HCT116 (cell line): ENCODE measurements at regions not wholly inside any gene's neighbourhood (a gene's known extent, or its start where the extent isn't known, plus 50 kb on each side); places are given as distances from the start of the nearest gene placed in this dataset.

Experiments used
- ATAC-seq: fragments of 200-7000 bp; cut with Tn5 transposase; 2 replicates; pipeline ENCODE4 v1.9.1; 2020; ENCODE audit warnings: mild to moderate bottlenecking, moderate library complexity
- BruUV-seq: library from RNA; stranded (reverse); fragments of 400-500 nt; replicated peaks from 2 replicates; lab custom pipeline; 2021; lab: Mats Ljungman, UMichigan
- CTCF ChIA-PET: fragments of 300-600 bp; sonication (Branson Sonifier 250); formaldehyde crosslinking; loops from one replicate; lab custom pipeline; 2021; ENCODE audit warnings: antibody characterized with exemption; lab: Charles Lee
- POLR2A ChIA-PET: fragments of 300-600, 350-600 bp; sonication (Branson Sonifier 250); formaldehyde crosslinking; loops from one replicate; lab custom pipeline; 2021; ENCODE audit warnings: antibody characterized with exemption; lab: Charles Lee
- RAD21 ChIA-PET, 2 experiments: fragments of 300-600 bp; sonication (Branson Sonifier 250); formaldehyde crosslinking; loops; one replicate each; lab custom pipeline; 2023; ENCODE audit warnings: low total read pairs in 2 of 2; ENCODE audit not compliant: uncharacterized antibody in 2 of 2, unreplicated experiment in 2 of 2, low non-redundant PET in 1 of 2; lab: Charles Lee
- DNase-seq: peaks from one replicate; pipeline ENCODE4 v3.0.0-alpha.2; 2010; ENCODE audit warnings: low read depth, low spot score
- H2AFZ ChIP-seq: fragments of 200-600 bp; shearing (Covaris generic), sonication (generic); 2 replicates; pipeline ENCODE4 v1.6.1; 2017; ENCODE audit warnings: low read depth, mixed run types, mixed read lengths, antibody characterized with exemption, low read length; ENCODE audit not compliant: poor library complexity, severe bottlenecking
- H3K27ac ChIP-seq: 2 replicates; pipeline ENCODE4 v1.5.1; 2012; ENCODE audit warnings: low read depth, low read length
- H3K27me3 ChIP-seq: fragments of 200-600 bp; sonication (generic); 2 replicates; pipeline ENCODE4 v1.6.1; 2016; ENCODE audit warnings: mixed run types, low read length, mixed read lengths; ENCODE audit not compliant: insufficient read depth
- H3K36me3 ChIP-seq, 2 experiments: fragments of 200-500 bp in 1 of 2; fragments of 200-600 bp in 1 of 2; sonication (Bioruptor generic) in 1 of 2; sonication (generic) in 1 of 2; 2 replicates each; pipeline versions ENCODE4 v1.5.1 to v1.6.1; 2014 to 2016; ENCODE audit warnings: low read length in 2 of 2, inconsistent platforms in 1 of 2, mixed read lengths in 1 of 2, mixed run types in 1 of 2; ENCODE audit not compliant: insufficient read depth in 2 of 2, control insufficient read depth in 1 of 2
- H3K4me1 ChIP-seq, 2 experiments: fragments of 200-600 bp in 1 of 2; sonication (generic) in 1 of 2; 2 replicates each; pipeline versions ENCODE4 v1.5.1 to v1.6.1; 2012 to 2017; ENCODE audit warnings: low read length in 2 of 2, inconsistent platforms in 1 of 2, mild to moderate bottlenecking in 1 of 2, mixed read lengths in 1 of 2, mixed run types in 1 of 2, moderate library complexity in 1 of 2; ENCODE audit not compliant: insufficient read depth in 2 of 2, control insufficient read depth in 1 of 2
- H3K4me2 ChIP-seq: fragments of 200-600 bp; sonication (generic); 2 replicates; pipeline ENCODE4 v1.6.1; 2017; ENCODE audit warnings: mixed run types, low read length, mixed read lengths
- H3K4me3 ChIP-seq, 2 experiments: fragments of 200-600 bp in 1 of 2; sonication (generic) in 1 of 2; replicated peaks in 1 of 2; 2 replicates each; pipeline ENCODE4 v1.5.1; 2011 to 2016; ENCODE audit warnings: low read length in 2 of 2, control low read depth in 1 of 2, low read depth in 1 of 2, mild to moderate bottlenecking in 1 of 2, mixed read lengths in 1 of 2, mixed run types in 1 of 2
- H3K79me2 ChIP-seq: fragments of 200-600 bp; sonication (generic); 2 replicates; pipeline ENCODE4 v1.6.1; 2017; ENCODE audit warnings: mild to moderate bottlenecking, mixed run types, low read length, moderate library complexity, mixed read lengths; ENCODE audit not compliant: insufficient read depth
- H3K9ac ChIP-seq: fragments of 200-600 bp; sonication (generic); 2 replicates; pipeline ENCODE4 v1.6.1; 2016; ENCODE audit warnings: low read length, mixed read lengths
- H3K9me2 ChIP-seq: fragments of 200-600 bp; sonication (generic), shearing (Covaris generic); 2 replicates; pipeline ENCODE4 v1.6.1; 2017; ENCODE audit warnings: mixed run types, mild to moderate bottlenecking, moderate library complexity; ENCODE audit not compliant: insufficient read depth
- H3K9me3 ChIP-seq, 2 experiments: fragments of 200-500 bp in 1 of 2; fragments of 200-600 bp in 1 of 2; sonication (Bioruptor generic) in 1 of 2; sonication (generic) in 1 of 2; 2 replicates each; pipeline ENCODE4 v1.6.1; 2014 to 2017; ENCODE audit warnings: low read length in 2 of 2, mixed read lengths in 2 of 2, inconsistent platforms in 1 of 2, low read depth in 1 of 2, mild to moderate bottlenecking in 1 of 2, mixed run types in 1 of 2, moderate library complexity in 1 of 2; ENCODE audit not compliant: control insufficient read depth in 1 of 2, insufficient read depth in 1 of 2
- H4K20me1 ChIP-seq: fragments of 200-600 bp; sonication (generic), shearing (Covaris generic); 2 replicates; pipeline ENCODE4 v1.6.1; 2017; ENCODE audit warnings: mixed run types, mild to moderate bottlenecking, moderate library complexity; ENCODE audit not compliant: insufficient read depth
- CEBPB ChIP-seq: IDR thresholded peaks from 2 replicates; pipeline ENCODE4 v1.6.1; 2012; ENCODE audit warnings: low read depth
- EZH2 ChIP-seq: fragments of 200-600 bp; sonication (generic); IDR thresholded peaks from 2 replicates; pipeline ENCODE4 v1.6.1; 2017; ENCODE audit warnings: antibody characterized with exemption, mixed run types
- EZH2phosphoT487 ChIP-seq: fragments of 200-600 bp; IDR thresholded peaks from 2 replicates; pipeline ENCODE4 v1.6.1; 2018; ENCODE audit warnings: antibody characterized with exemption, borderline replicate concordance
- SP1 ChIP-seq: IDR thresholded peaks from 2 replicates; pipeline ENCODE4 v1.6.1; 2012; ENCODE audit warnings: low read depth
- SRF ChIP-seq: IDR thresholded peaks from 2 replicates; pipeline ENCODE4 v1.6.1; 2012; ENCODE audit warnings: low read depth
- TCF7L2 ChIP-seq: IDR thresholded peaks from 2 replicates; pipeline ENCODE4 v1.7.0; 2011; ENCODE audit warnings: borderline replicate concordance, inconsistent platforms; ENCODE audit not compliant: insufficient read depth, insufficient read length; ENCODE audit errors: extremely low read depth
- ZFX ChIP-seq: fragments of 450-650 bp; IDR thresholded peaks from 2 replicates; pipeline ENCODE4 v1.6.1; 2017
- intact Hi-C: fragments of 100-400 bp; cut with micrococcal nuclease; formaldehyde crosslinking; loops from 2 replicates; pipeline ENCODE4 v1.10.0; 2022
- TF ChIP-seq, protein P1 (sequence below): IDR thresholded peaks from 2 replicates; pipeline ENCODE4 v1.6.1; 2011; ENCODE audit warnings: mild to moderate bottlenecking, low read length, moderate library complexity; ENCODE audit not compliant: insufficient replicate concordance; ENCODE audit errors: extremely low read depth
- TF ChIP-seq, protein P2 (sequence below), 3 experiments: fragments of 200-600 bp in 1 of 3; sonication (generic) in 1 of 3; IDR thresholded peaks in 2 of 3; conservative IDR thresholded peaks in 1 of 3; 2 replicates each; pipeline ENCODE4 v1.5.1; 2012 to 2017; ENCODE audit warnings: low read depth in 2 of 3, low read length in 2 of 3, antibody characterized with exemption in 1 of 3, borderline replicate concordance in 1 of 3, control low read depth in 1 of 3, mild to moderate bottlenecking in 1 of 3, mixed read lengths in 1 of 3, mixed run types in 1 of 3, moderate library complexity in 1 of 3; ENCODE audit not compliant: insufficient read depth in 1 of 3

DNA sequence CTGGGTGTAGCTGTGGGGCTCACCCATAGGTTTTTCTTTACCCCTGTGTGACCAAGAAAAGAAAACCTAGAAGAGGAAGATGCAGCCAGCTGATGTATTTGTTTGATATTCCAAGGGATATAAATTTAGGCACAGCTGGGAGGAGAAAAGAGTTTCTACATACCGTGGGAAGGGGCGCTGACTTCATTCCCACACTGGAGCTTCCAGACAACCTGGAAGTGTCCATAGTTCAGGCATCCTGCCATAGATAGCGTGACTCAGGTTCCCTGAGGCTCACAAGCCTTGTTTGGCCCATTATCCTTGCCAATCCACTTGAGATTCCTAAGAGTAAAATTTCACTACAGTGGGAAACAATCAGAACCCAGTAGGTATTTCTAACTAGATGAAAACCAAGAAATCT lies 371.7 kb upstream of the NRP1 start:
- H3K4me1 ChIP-seq, result peaks cover 0 to 6% of the 10 kb centered on the region in 2 experiments; a peak in 1 of 4 replicates
- ChIA-PET POLR2A (no interaction called here), CTCF (no interaction called here), RAD21 (no interaction called here)
- DNase-seq (no peak), ATAC-seq (no peak)
- no peaks in the 10 kb centered on the region for H3K27me3 ChIP-seq
- H4K20me1 ChIP-seq, result no peaks in the 10 kb centered on the region
- H3K9me2 ChIP-seq, result no peaks in the 10 kb centered on the region
- intact Hi-C loops, result no loop called here
- TF ChIP-seq, protein P1, sequence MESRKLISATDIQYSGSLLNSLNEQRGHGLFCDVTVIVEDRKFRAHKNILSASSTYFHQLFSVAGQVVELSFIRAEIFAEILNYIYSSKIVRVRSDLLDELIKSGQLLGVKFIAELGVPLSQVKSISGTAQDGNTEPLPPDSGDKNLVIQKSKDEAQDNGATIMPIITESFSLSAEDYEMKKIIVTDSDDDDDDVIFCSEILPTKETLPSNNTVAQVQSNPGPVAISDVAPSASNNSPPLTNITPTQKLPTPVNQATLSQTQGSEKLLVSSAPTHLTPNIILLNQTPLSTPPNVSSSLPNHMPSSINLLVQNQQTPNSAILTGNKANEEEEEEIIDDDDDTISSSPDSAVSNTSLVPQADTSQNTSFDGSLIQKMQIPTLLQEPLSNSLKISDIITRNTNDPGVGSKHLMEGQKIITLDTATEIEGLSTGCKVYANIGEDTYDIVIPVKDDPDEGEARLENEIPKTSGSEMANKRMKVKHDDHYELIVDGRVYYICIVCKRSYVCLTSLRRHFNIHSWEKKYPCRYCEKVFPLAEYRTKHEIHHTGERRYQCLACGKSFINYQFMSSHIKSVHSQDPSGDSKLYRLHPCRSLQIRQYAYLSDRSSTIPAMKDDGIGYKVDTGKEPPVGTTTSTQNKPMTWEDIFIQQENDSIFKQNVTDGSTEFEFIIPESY, result no peak
- TF ChIP-seq CEBPB (no peak), ZFX (no peak)
- H3K36me3 ChIP-seq, result no peaks in the 10 kb centered on the region
- H2AFZ ChIP-seq, result no peak overlapping the region
- H3K4me2 ChIP-seq, result no peak overlapping the region
- no peak overlapping the region for H3K9ac ChIP-seq
- BruUV-seq, result no TSS peak
- H3K27ac ChIP-seq, result no peak overlapping the region
- no peak overlapping the region for H3K4me3 ChIP-seq
- no peaks in the 10 kb centered on the region for H3K9me3 ChIP-seq
- no peaks in the 10 kb centered on the region for H3K79me2 ChIP-seq

DNA sequence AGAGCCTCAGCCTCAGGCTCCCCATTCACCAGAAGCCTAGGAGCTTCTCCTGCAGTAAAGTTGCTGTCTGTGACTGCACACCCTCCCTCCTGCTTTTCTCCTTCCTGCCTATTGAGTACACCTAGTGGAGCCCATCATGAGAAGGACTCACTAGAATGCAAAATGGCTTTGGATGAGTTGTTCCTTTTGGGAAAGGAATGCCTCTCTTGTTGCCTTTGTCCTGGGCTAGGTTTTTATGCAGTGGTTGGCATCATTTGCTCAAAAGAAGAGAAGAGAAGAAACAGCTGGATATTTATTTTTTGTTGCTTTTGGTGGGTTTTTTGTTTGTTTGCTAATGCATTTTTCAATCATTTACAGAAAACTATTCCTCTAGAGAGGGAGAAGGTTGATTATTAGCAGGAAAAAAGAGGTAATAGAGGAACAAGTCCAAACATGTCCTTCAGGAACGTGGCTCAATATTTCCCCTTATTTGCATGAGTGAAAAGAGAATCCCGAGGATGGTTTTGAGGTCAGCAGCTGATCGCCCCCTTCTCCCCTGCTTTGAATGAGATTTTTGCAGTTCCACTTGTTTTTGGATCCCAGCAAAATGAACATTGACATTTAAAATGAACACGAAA lies 369.9 kb upstream of the NRP1 start:
- Histone ChIP-seq H3K27me3 (no peaks in the 10 kb centered on the region), H3K4me3 (no peak overlapping the region), H3K4me2 (no peak overlapping the region), H3K9ac (no peak overlapping the region), H3K4me1 (peaks cover 0 to 6% of the 10 kb centered on the region in 2 experiments; a peak in 1 of 4 replicates), H3K9me3 (no peaks in the 10 kb centered on the region), H4K20me1 (no peaks in the 10 kb centered on the region), H3K36me3 (no peaks in the 10 kb centered on the region), H2AFZ (no peak overlapping the region), H3K27ac (no peak overlapping the region), H3K9me2 (no peaks in the 10 kb centered on the region), H3K79me2 (no peaks in the 10 kb centered on the region)
- ChIA-PET POLR2A (no interaction called here), RAD21 (no interaction called here), CTCF (no interaction called here)
- intact Hi-C loops, result no loop called here
- BruUV-seq, result no TSS peak
- TF ChIP-seq TCF7L2 (no peak), SRF (no peak), CEBPB (no peak), SP1 (no peak), EZH2phosphoT487 (no peak), EZH2 (no peak)
- TF ChIP-seq, protein P2, sequence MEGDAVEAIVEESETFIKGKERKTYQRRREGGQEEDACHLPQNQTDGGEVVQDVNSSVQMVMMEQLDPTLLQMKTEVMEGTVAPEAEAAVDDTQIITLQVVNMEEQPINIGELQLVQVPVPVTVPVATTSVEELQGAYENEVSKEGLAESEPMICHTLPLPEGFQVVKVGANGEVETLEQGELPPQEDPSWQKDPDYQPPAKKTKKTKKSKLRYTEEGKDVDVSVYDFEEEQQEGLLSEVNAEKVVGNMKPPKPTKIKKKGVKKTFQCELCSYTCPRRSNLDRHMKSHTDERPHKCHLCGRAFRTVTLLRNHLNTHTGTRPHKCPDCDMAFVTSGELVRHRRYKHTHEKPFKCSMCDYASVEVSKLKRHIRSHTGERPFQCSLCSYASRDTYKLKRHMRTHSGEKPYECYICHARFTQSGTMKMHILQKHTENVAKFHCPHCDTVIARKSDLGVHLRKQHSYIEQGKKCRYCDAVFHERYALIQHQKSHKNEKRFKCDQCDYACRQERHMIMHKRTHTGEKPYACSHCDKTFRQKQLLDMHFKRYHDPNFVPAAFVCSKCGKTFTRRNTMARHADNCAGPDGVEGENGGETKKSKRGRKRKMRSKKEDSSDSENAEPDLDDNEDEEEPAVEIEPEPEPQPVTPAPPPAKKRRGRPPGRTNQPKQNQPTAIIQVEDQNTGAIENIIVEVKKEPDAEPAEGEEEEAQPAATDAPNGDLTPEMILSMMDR (IDR thresholded peaks at IDR 0.05 in 2 of 3, conservative IDR thresholded peaks at IDR 0.05 in 1 of 3; ENCODE audit: borderline replicate concordance in 1 of 3, insufficient read depth in 1 of 3, low read depth in 2 of 3, low read length in 2 of 3), result no peak
- TF ChIP-seq, protein P1, result no peak
- DNase-seq (no peak), ATAC-seq (no peak)
